ENCODE measurements at regions not wholly inside any gene's neighbourhood (a gene's known extent, or its start where the extent isn't known, plus 50 kb on each side); places are given as distances from the start of the nearest gene placed in this dataset.

- no peak for DNase-seq
Observed at GRCh38 chr9:134214386-134214765, 50.0 kb upstream of the RNU6ATAC start.

GRCh38 chr9:134214766-134215419 lies 50.5 kb upstream of the RNU6ATAC start:
- DNase-seq, result no peak

GRCh38 chr9:134215420-134215698 lies 51.0 kb upstream of the RNU6ATAC start:
- no peak for DNase-seq

GRCh38 chr9:134215699-134216448 lies 51.5 kb upstream of the RNU6ATAC start:
- DNase-seq, result peak; percentile 30

- no peak for DNase-seq
Observed at GRCh38 chr9:134216449-134216951, 52.1 kb upstream of the RNU6ATAC start.

GRCh38 chr9:134216961-134217360 lies 52.6 kb upstream of the RNU6ATAC start:
- DNase-seq, result no peak

GRCh38 chr9:134217431-134218210 lies 53.3 kb upstream of the RNU6ATAC start:
- peak; percentile 66 for DNase-seq

GRCh38 chr9:134218230-134218629 lies 53.9 kb upstream of the RNU6ATAC start:
- DNase-seq, result no peak

- no peak for DNase-seq
Observed at GRCh38 chr9:134219646-134220060, 55.3 kb upstream of the RNU6ATAC start.

GRCh38 chr9:134220311-134220710 lies 55.9 kb upstream of the RNU6ATAC start:
- no peak for DNase-seq

- DNase-seq, result no peak
Observed at GRCh38 chr9:134221273-134222017, 57.1 kb upstream of the RNU6ATAC start.

- no peak for DNase-seq
Observed at GRCh38 chr9:134222018-134222573, 57.7 kb upstream of the RNU6ATAC start.

- DNase-seq, result no peak
Observed at GRCh38 chr9:134223091-134223490, 58.7 kb upstream of the RNU6ATAC start.

- DNase-seq, result no peak
Observed at GRCh38 chr9:134223591-134224122, 59.3 kb upstream of the RNU6ATAC start.

- no peak for DNase-seq
Observed at GRCh38 chr9:134224127-134224526, 59.8 kb upstream of the RNU6ATAC start.

GRCh38 chr9:134224567-134225093 lies 60.3 kb upstream of the RNU6ATAC start:
- no peak for DNase-seq

GRCh38 chr9:134225186-134225585 lies 60.8 kb upstream of the RNU6ATAC start:
- peak; percentile 83 for DNase-seq

GRCh38 chr9:134225816-134226215 lies 61.5 kb upstream of the RNU6ATAC start:
- DNase-seq, result no peak

GRCh38 chr9:134226221-134226930 lies 62.0 kb upstream of the RNU6ATAC start:
- DNase-seq, result no peak

GRCh38 chr9:134227451-134228411 lies 63.4 kb upstream of the RNU6ATAC start:
- peak; percentile 86 for DNase-seq
